ENCODE measurements at regions not wholly inside any gene's neighbourhood (a gene's known extent, or its start where the extent isn't known, plus 50 kb on each side); places are given as distances from the start of the nearest gene placed in this dataset.

DNA sequence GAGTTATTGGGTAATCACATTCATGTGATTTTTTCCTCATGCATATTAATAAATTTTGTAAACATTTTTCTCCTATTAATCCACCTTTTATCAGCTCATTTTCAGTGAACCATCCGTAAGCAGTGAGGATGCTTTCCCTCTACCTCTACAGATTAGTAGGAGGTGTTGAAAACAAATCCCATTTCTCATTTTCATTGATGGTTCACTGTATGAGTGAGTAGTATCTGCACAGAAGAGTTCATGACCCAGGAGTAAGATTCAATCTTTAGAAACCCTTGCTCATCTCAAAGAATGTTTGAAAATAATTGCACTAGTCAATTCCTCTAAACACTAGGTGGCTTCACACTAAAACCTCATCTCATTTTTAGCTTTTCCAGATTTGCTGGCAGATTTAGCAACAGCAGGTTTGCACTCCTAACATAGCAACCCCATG is 440.0 kb downstream of the HAO1 start:
- no peak for DNase-seq (ENCODE audit: low read depth, low spot score)

DNA sequence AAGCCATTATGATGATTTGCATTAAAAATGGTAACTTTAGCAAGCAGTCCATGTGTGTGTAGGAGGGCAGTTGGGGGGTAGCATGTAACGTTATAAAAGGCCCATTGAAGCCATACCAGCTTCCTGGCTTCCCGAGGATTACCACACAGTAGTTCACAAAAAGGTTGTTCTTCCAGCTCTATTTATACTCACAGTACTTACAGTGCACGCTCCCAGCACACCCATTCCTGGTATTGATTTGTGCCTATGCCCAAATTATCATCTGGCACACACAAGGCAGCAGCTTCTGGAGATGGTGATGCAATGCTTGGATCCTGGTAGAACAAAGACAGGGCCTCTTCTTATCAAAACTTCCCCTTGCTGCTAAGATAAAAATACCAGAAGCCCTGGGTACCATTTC is 436.8 kb downstream of the HAO1 start:
- no peak for DNase-seq (ENCODE audit: low read depth, low spot score)

DNA sequence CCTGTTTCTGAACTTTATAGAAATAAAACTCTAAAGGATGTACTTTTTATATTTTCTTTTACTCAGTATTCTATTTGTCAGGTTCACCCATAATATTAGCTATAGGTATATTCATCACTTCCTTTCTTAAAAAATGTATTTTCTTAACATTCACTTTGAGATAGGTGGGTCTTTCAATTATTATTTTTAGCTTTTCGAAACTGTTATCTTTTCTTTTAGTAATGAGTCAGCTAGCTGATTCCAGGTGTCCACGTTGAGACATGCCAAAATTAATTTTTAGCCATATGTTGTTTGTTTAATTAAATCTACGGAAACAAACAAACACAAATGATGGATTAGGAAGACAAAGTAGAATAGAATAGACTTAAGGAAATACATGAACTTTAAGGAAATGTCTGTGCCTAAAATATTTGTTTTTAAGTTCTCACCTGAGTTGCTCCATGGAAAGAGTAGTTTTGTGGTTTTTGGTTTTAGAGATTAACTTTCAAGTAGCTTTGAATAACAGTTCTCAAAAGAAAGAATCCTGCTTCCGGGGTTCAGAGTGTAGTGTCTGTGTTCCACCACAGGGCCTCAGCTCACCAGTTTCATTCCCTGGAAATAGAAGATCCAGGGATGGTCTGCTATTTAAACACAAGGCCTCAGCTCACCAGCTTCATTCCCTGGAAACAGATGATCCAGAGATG is 435.0 kb downstream of the HAO1 start:
- no peak for DNase-seq (ENCODE audit: low read depth, low spot score)

DNA sequence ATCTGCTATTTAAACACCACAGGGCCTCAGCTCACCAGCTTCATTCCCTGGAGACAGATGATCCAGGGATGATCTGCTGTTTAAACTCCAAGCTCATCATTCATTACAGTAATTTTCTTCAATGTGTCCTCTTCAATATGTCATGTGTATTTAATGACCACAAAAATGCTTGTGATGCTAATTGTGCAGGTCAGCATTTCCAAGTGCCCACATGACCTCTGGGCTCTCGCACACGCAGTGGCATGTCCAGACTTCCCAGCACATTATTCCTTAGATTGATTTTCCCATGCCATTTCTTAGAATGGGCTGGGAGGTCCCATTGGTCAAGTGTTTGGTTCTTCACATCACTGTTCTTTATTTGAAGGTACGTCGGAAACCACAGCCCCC is 434.4 kb downstream of the HAO1 start:
- no peak for DNase-seq (ENCODE audit: low read depth, low spot score)

DNA sequence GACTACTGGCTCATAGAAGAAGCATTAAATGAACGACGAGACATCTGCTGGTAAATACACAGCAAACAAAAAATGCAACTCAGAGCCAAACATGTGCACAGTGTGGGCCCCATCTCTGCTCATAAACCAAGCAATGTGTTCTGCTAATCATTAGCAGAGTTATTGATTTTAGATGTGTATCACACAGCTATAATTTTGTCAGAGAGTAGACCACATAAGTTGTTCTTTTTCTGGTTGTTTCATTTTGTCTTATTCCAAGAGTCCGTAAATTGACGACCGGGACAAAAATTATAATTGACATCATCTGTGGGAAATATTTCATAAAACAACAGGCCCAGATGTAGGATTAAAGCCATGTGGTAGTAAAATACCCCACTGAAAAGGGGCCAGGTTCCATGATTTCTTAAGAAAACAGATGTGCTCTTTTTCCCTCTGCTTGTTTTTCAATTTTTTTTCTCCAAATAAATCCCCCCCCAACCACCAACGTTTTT is 423.6 kb downstream of the HAO1 start:
- DNase-seq (ENCODE audit: low read depth, low spot score), result no peak

DNA sequence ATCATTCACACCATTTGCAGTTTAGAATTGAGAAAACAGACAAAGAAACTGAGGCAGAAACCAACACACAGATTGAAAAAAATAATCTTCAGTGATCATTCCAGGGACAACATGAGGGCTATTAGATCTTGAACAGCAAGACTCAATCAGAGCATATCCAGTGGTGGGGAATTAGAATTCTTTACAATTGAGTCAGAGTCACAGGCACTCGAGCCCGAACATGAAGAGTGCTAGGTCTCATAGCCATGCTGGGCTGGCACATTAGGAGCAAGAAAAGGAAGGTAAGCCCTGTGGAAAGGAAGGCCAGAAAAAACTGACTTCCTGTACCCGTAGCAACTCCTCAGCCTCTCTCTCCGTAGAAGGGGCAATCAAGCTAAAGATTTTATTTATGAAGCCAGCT is 419.9 kb downstream of the HAO1 start:
- no peak for DNase-seq (ENCODE audit: low read depth, low spot score)

DNA sequence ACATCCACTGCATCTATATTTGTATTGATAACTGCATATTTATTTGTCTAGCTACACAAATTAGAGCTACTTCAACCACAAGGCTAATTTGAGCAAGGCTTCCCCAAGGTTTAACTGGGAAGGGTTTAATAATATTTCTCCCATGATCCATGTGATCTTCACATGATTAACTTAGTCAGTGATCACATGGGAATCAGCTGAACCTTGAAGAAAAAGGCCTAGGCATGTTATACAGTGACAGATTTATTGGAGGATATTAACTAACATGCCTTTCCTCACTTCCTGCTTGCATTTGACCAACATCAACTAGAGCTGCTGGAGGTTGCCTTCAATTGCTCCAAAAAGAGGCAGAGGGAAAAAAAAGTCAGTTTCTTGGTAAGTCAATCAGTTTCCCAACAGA is 417.0 kb downstream of the HAO1 start:
- no peak for DNase-seq (ENCODE audit: low read depth, low spot score)

DNA sequence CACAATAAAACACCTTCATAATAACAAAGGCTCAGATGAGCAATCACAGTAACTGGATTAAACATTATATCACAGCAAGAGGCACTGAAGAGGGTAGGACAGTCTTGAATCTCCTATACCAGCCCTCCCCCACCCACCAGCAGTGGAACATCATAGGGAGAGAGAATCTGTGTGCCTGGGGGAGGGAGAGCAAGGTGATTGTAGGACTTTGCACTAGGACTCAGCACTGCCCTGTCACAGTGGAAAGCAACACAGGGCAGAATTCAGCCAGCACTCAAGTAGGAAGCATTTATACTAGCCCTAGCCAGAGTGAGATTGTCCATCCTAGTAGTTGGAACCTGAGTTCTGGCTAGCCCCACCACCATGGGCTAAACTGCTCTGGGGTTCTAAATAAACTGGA is 400.2 kb downstream of the HAO1 start:
- DNase-seq (ENCODE audit: low read depth, low spot score), result no peak

DNA sequence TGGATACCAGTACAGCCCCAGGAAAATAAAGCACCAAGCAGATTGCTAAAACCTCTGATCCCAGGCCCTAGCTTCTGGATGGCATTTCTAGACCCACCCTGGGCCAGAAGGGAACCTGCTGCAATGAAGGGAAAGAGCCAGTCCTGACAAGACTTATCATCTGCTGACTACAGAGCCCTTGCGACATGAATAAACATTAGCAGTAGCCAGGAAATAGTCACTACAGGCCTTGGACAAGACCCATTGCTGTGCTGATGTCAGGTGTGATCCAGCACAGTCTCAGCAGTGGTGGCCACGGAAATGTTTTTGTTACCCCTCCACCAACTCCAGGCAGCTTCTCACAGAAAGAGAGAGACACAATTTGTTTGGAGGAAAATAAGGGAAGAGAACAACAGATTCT is 399.3 kb downstream of the HAO1 start:
- no peak for DNase-seq (ENCODE audit: low read depth, low spot score)

DNA sequence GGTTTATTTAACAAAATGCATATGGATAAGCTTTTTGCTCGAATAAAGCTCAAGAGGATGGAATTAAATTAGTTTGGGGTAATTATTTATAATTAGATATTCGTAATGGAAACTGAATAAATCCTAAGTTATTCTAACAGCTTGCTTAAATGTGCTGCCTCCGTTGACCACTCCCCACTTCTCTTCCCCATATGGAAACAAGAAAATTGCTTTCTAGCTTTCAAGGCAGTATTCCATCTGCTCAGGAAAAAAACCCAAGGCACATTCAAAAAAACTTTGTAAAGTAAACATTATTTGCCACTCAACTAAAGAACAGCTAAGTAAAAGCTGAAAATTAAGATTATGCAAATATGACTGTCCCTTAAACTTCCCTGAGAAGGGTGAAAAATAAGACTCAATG is 369.2 kb downstream of the HAO1 start:
- DNase-seq (ENCODE audit: low read depth, low spot score), result no peak

DNA sequence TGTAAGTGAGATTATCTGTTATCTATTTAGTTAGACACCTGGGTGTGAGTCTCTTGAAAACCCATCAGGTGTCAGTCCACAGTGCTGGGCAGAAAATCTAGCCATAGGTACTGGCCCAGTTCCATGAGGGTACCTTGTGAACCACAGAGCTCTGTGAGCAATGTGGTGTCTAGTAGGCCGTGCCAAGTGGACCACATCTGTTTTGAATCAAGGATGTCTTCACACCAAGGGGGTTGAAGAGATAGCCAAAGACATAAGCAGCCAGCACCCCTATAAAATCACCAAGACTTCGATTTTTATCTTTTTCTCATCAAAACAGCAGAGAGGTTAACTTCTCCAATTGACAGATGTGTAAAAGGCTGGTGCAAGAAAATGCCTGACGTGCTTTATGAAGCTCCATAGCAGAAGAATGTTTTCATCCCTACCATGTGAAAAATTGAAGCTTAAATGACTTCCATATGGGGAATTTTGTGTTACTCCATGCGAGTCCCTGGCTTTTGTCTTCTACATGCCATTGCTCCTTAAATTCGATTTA is 368.7 kb downstream of the HAO1 start:
- no peak for DNase-seq (ENCODE audit: low read depth, low spot score)

DNA sequence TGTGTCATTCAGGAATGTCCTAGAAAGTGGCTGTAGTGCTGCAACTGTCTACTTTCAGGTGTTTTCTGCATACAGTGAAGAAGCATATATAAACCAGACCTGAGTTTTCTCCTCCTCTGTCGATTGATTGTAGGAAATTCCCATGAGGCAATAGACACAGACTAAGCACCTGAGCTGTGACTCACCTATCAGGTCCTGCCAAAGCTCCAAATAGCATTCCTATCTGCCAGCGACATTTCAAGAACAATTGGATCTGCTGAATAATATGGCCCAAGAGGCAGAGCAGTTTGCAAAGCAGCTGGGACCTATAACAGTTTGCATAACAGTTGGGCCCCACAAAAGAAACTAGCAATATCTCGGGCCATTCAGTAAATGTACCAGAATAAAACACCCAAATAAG is 360.4 kb downstream of the HAO1 start:
- DNase-seq (ENCODE audit: low read depth, low spot score), result no peak

DNA sequence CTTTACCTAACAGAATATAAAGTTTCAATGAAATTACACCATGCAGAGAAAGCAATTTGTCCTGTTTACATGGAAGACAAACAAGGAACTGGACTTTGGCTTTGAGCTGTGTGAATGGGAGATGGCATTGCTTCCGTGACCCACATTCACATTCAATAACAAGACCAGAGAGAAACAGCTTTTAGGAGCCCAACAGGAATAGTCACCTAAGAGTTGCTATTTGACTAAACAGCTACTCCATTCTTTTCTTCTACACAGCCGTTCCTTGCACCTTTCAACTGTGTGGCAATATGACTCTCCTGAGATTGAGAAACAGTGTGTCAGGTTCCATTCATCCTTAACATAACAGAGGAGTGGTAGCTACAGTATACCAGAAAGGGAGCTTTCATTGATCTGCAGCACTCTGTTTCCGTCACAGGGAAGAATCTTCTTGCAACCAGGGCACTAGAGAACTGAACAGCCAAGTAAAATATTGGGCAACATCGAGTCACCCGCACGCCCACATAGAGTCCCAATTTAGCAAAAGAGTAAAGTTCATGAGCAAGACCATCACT is 355.1 kb downstream of the HAO1 start:
- DNase-seq (ENCODE audit: low read depth, low spot score), result no peak

DNA sequence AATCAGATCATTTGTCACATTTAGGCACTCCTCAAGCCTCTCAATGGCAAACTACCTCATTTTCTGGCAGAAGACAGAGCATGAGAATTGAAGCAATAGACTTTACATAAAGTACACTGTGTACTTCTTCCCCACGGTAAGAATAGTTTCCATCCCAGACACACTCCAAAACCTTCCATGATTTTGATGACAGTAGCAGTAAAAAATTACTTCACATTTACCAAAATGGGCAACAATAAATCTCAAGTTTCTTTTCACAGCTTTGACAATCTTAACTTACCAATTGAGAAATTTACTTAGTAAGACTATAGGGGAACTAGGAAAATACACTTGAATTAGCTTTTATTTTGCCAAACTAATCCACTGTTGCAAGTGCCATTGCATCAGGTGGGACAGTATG is 353.8 kb downstream of the HAO1 start:
- DNase-seq (ENCODE audit: low read depth, low spot score), result no peak

DNA sequence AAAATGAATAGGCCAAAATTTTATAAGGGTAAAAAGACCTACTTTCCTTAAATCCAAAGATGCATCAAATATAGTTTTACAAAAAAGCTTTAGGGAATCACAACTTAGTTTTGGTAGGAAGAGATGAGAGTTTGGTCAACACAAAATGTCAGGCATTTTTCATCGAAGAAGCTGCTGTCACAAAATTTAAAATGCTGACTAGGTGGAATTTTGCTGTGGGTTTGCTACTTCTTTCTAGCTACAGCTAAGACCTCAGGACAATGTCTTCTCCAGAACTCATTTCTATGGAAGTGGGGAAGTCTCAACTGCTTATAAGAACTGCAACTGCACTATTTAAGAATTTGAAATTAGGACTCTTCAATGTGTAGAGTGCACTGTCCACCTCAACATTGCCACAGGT is 351.1 kb downstream of the HAO1 start:
- DNase-seq (ENCODE audit: low read depth, low spot score), result no peak

DNA sequence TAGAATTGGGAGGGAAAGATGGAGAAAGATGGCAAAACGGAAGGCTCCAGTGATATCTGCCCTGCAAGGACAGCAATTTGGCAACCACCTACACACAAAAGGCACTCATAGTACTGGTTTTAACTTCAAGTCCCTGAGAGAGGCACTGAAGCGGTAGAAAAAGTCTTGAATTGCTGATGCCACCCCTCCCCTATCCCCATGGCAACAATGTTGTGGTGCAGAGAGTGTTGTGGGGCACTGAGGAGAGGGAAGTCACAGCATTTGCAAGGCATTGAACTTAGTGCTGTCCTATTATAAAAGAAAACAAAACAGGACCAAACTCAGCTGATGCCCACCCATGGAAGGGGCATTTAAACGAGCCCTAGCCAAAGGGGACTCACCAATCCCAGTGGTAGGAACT is 343.7 kb downstream of the HAO1 start:
- no peak for DNase-seq (ENCODE audit: low read depth, low spot score)

DNA sequence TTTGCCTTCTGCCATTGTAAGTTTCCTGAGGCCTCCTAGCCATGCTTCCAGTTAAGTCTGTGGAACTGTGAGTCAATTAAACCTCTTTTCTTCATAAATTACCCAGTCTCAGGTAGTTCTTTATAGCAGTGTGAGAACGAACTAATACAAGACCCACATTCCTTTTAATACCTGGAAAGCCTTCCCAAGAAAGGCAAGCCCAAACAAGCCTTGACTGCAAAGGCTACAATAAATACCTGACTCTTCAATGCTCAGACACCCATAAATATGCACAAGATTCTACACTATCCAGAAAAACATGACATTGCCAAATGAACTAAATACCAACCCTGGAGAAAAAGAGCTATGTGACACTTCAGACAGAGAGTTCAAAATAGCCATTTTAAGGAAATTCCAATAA is 338.8 kb downstream of the HAO1 start:
- no peak for DNase-seq (ENCODE audit: low read depth, low spot score)

DNA sequence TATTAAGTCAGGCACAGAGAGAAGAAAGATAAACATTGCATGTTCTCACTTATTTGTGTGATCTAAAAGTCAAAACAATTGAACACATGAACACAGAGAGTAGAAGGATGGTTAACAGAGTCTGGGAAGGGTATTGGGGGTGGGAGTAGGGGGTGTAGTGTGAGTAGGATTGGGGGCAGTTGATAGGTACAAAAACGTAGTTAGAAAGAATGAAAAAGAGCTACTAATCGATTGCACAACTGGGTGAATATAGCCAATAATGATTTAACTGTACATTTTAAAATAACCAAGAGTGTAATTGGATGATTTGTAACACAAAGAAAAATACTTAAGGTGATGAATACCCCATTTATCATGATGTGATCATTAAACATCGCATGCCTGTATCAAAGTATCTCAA is 333.3 kb downstream of the HAO1 start:
- no peak for DNase-seq (ENCODE audit: low read depth, low spot score)

DNA sequence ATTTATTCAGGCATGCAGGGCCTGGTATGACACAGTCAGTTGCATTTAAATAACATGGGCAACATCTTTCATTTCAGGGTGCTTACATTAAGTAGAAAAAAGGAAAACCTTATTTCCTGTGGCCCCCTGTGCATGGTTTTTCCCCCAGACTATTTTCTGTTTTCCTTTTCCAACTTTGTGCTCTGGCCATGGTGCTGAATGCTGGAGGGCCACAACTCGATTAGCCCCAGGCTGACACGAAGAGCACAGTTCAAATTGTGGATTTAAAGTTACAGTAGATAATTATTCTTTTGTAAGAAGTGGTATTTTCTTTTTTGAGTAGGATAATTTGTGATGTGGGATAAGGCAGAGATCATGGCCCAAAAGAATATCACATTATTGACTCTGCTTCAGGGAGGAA is 332.0 kb downstream of the HAO1 start:
- DNase-seq (ENCODE audit: low read depth, low spot score), result no peak

DNA sequence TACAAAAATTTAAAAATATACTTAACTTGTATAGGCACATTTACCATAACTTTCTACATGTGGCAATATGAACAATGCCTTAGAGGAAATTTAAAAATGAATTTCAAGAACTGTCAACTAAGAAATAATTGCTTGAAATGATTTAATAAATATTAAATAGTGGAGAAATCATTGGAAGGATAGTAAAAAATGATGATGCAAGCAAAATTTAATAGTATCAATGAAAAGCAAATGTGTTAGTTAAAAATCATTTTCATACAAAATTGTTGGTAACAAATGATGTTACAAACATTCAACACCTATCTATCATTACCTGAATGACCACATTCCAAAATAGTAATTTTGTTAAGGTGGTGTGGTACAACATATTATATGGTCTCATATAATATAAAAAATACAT is 331.0 kb downstream of the HAO1 start:
- DNase-seq (ENCODE audit: low read depth, low spot score), result no peak

DNA sequence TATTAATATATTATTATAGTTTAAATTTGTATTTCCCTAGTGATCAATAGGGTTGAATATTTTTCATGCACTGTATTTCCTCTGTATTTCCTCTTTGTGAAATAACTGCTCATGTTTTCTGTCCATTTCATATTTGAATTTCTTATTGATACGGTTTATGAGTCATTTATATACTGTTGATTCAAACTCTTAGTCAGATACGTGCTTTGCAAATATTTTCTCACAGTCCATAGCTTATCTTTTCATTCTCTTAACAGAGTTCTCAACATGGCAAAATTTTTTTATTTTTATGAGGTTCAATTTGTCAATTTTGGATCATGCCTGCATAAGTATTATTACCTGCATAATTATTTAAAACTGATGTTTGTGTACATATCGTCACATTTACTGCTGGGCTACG is 329.6 kb downstream of the HAO1 start:
- DNase-seq (ENCODE audit: low read depth, low spot score), result no peak

DNA sequence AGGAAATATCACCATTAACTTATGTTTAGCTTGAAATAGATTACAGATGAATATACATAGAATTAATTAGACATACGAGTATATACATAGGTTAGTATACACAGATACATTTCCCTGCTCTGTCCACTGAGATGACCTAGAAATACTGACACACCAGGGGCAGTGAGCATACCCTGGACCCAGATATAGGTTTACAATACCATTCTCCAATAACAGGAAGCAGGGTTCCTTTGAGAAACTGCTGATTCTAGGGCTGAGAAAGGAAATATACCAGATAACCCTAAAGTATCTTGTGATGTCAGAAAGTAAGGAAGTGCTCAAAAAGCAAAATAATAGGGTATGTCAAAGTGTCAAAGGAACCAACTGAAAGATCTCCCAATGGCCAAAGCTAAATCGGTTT is 322.5 kb downstream of the HAO1 start:
- no peak for DNase-seq (ENCODE audit: low read depth, low spot score)

DNA sequence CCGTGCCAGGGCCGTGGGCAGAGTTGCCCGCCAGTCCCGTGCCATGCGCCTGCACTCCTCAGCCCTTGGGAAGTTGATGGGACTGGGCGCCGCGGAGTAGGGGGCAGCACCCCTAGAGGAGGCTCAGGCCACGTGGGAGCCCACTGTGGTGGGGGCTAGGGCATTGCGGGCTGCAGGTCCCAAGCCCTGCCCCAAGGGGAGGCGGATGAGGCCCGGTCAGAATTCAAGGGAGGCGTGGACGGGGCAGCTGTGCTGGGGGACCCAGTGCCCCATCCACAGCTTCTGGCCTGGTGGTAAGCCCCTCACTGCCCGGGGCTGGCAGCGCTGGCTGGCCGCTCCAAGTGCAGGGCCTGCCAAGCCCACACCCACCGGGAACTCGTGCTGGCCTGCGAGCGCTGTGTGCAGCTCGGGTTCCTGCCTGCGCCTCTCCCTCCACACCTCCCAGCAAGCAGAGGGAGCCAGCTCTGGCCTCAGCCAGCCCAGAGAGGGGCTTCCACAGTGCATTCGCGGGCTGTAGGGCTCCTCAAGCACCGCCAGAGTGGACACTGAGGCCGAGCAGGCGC is 317.8 kb downstream of the HAO1 start:
- DNase-seq (ENCODE audit: low read depth, low spot score), result no peak

Data from smooth muscle cell of the brain vasculature (primary cell).